ENCODE measurements at regions not wholly inside any gene's neighbourhood (a gene's known extent, or its start where the extent isn't known, plus 50 kb on each side); places are given as distances from the start of the nearest gene placed in this dataset.

DNA sequence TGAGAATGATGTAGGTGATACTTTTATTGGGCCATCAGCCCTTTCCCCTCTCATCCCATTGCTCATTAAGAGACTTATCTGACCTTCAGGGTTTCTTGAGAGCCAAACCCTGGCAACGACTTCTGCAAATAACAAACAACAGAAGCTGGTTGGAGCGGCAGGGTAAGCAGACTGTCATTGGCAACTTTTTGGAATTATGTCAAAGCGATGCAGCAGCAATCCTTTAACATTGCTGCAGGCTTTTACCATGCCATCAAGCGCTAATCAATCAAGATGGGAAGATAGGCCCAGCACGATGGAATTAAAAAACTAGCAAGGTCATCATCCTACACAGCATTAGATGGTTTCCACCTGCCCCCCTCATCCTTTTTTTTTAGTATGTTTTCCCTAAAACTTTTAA is 406.1 kb upstream of the PDE3A start:
- Mint-ChIP-seq H3K4me3 (no peak overlapping the region), H3K9me3 (ENCODE audit: insufficient read depth) (no peaks in the 10 kb centered on the region), H3K27me3 (no peaks in the 10 kb centered on the region), H3K4me1 (no peaks in the 10 kb centered on the region), H3K27ac (no peak overlapping the region)
- Histone ChIP-seq H3K36me3 (replicated peaks in 1 of 2; ENCODE audit: control extremely low read depth in 1 of 2, control insufficient read depth in 1 of 2, extremely low read depth in 1 of 2, insufficient read depth in 2 of 2, low read length in 1 of 2) (no peaks in the 10 kb centered on the region), H4K20me1 (ENCODE audit: control insufficient read depth, insufficient read depth, low read length, poor library complexity, severe bottlenecking) (no peaks in the 10 kb centered on the region), H3K4me1 (ENCODE audit: control insufficient read depth in 2 of 2, insufficient read depth in 2 of 2, low read length in 2 of 2) (no peaks in the 10 kb centered on the region), H3K9me3 (ENCODE audit: control extremely low read depth in 1 of 3, control insufficient read depth in 2 of 3, insufficient read depth in 1 of 3, low read length in 2 of 3) (peaks cover 0 to 2% (median 0%) of the 10 kb centered on the region in 3 donors), H2AFZ (ENCODE audit: insufficient read depth, low read depth, low read length, poor library complexity, severe bottlenecking) (no peak overlapping the region), H3K9ac (ENCODE audit: low read length) (no peak overlapping the region), H3K27me3 (replicated peaks in 1 of 4; ENCODE audit: control extremely low read depth in 1 of 4, control insufficient read depth in 3 of 4, insufficient read depth in 4 of 4, low read length in 3 of 4) (no peaks in the 10 kb centered on the region), H3K79me2 (ENCODE audit: control insufficient read depth, insufficient read depth, low read length) (no peaks in the 10 kb centered on the region), H3K27ac (ENCODE audit: low read length in 2 of 2) (no peak overlapping the region), H3K4me2 (replicated peaks; ENCODE audit: low read depth, low read length, poor library complexity, severe bottlenecking) (no peak overlapping the region), H3K4me3 (ENCODE audit: control extremely low read depth in 1 of 5, extremely low read depth in 1 of 5, insufficient read depth in 1 of 5, low read depth in 2 of 5, low read length in 4 of 5) (no peak overlapping the region)
- ATAC-seq (ENCODE audit: low read depth) (no peak), DNase-seq (no peak)
- TF ChIP-seq, protein P1, sequence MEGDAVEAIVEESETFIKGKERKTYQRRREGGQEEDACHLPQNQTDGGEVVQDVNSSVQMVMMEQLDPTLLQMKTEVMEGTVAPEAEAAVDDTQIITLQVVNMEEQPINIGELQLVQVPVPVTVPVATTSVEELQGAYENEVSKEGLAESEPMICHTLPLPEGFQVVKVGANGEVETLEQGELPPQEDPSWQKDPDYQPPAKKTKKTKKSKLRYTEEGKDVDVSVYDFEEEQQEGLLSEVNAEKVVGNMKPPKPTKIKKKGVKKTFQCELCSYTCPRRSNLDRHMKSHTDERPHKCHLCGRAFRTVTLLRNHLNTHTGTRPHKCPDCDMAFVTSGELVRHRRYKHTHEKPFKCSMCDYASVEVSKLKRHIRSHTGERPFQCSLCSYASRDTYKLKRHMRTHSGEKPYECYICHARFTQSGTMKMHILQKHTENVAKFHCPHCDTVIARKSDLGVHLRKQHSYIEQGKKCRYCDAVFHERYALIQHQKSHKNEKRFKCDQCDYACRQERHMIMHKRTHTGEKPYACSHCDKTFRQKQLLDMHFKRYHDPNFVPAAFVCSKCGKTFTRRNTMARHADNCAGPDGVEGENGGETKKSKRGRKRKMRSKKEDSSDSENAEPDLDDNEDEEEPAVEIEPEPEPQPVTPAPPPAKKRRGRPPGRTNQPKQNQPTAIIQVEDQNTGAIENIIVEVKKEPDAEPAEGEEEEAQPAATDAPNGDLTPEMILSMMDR (IDR thresholded peaks at IDR 0.05), result no peak
- no peak for TF ChIP-seq EZH2 (IDR thresholded peaks at IDR 0.05; ENCODE audit: borderline replicate concordance, insufficient read depth, low read depth, low read length, poor library complexity, severe bottlenecking)
- CTCF ChIA-PET, result no interaction called here
- 89% methylated on average over 4 of the region's 5 CpGs for WGBS (ENCODE audit: insufficient coverage)
- intact Hi-C loops (cut with micrococcal nuclease), result no loop called here
- POLR2A ChIA-PET, result no interaction called here

DNA sequence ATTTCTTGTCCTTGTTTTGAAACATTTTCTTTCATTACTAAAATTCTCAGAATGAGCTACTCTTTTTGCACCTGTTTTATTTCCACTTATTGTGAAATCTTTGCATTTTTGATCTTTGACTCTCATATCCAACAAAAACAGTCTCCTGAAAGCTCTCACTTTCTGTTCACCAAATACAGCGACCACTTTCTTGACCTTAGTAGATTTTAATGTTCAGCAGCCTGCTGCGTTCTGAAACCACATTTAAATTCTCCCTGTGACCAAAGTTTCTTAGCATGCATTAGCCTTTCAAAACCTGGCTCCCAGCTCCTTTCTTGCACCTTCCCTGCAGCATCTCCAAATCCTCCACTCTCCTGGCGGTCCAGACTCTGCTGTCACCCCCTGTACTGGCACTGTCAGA is 404.4 kb upstream of the PDE3A start:
- Histone ChIP-seq H3K4me1 (ENCODE audit: control insufficient read depth in 2 of 2, insufficient read depth in 2 of 2, low read length in 2 of 2) (no peaks in the 10 kb centered on the region), H3K79me2 (ENCODE audit: control insufficient read depth, insufficient read depth, low read length) (no peaks in the 10 kb centered on the region), H3K4me2 (replicated peaks; ENCODE audit: low read depth, low read length, poor library complexity, severe bottlenecking) (no peak overlapping the region), H4K20me1 (ENCODE audit: control insufficient read depth, insufficient read depth, low read length, poor library complexity, severe bottlenecking) (no peaks in the 10 kb centered on the region), H3K27ac (ENCODE audit: low read length in 2 of 2) (no peak overlapping the region), H3K9ac (ENCODE audit: low read length) (no peak overlapping the region), H3K4me3 (ENCODE audit: control extremely low read depth in 1 of 5, extremely low read depth in 1 of 5, insufficient read depth in 1 of 5, low read depth in 2 of 5, low read length in 4 of 5) (no peak overlapping the region), H3K27me3 (replicated peaks in 1 of 4; ENCODE audit: control extremely low read depth in 1 of 4, control insufficient read depth in 3 of 4, insufficient read depth in 4 of 4, low read length in 3 of 4) (no peaks in the 10 kb centered on the region), H3K36me3 (replicated peaks in 1 of 2; ENCODE audit: control extremely low read depth in 1 of 2, control insufficient read depth in 1 of 2, extremely low read depth in 1 of 2, insufficient read depth in 2 of 2, low read length in 1 of 2) (no peaks in the 10 kb centered on the region), H2AFZ (ENCODE audit: insufficient read depth, low read depth, low read length, poor library complexity, severe bottlenecking) (no peak overlapping the region), H3K9me3 (ENCODE audit: control extremely low read depth in 1 of 3, control insufficient read depth in 2 of 3, insufficient read depth in 1 of 3, low read length in 2 of 3) (peaks cover 0 to 2% (median 0%) of the 10 kb centered on the region in 3 donors)
- intact Hi-C loops (cut with micrococcal nuclease), result no loop called here
- POLR2A ChIA-PET, result no interaction called here
- DNase-seq, result no peak
- no peaks in the 10 kb centered on the region for H3K9me3 Mint-ChIP-seq (ENCODE audit: insufficient read depth)
- H3K27me3 Mint-ChIP-seq, result no peaks in the 10 kb centered on the region
- no peaks in the 10 kb centered on the region for H3K4me1 Mint-ChIP-seq
- H3K27ac Mint-ChIP-seq, result no peak overlapping the region
- CTCF ChIA-PET, result no interaction called here
- no peak overlapping the region for H3K4me3 Mint-ChIP-seq
- no peak for ATAC-seq (ENCODE audit: low read depth)
- TF ChIP-seq, protein P1 (IDR thresholded peaks at IDR 0.05), result no peak
- no peak for TF ChIP-seq EZH2 (IDR thresholded peaks at IDR 0.05; ENCODE audit: borderline replicate concordance, insufficient read depth, low read depth, low read length, poor library complexity, severe bottlenecking)
- WGBS (ENCODE audit: insufficient coverage), result 85% methylated on average over 3 of the region's 3 CpGs

Data from B cell (primary cell).